ENCODE measurements at regions not wholly inside any gene's neighbourhood (a gene's known extent, or its start where the extent isn't known, plus 50 kb on each side); places are given as distances from the start of the nearest gene placed in this dataset.
"Not testable (repeated sequence)": the region's sequence is repeated elsewhere in the genome, so short reads cannot be mapped to it uniquely, and the experiment has no call there.

DNA sequence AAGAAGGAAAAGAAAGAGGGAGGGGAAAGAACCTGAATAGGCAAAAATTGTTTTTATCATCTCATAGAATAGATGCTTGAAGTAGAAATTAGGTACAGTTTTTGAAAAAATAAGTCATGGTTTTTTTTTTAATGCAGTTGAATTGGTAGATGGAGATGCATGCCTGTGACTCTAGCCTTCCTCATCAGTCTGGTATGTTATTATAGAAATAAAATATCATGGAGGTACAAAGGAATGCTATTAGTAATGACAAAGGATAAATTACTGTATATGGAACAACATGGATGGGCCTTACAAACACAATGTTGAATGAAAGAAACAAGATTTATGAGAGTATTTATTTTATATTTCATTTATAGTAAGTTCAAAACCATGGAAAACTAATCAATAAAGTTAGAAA is 162.4 kb upstream of the GALNT15 start:
- Histone ChIP-seq H3K36me3 (no peaks in the 10 kb centered on the region), H3K27ac (no peak overlapping the region), H3K4me1 (no peaks in the 10 kb centered on the region), H4K20me1 (no peaks in the 10 kb centered on the region), H3K4me2 (no peak overlapping the region), H3K9ac (no peak overlapping the region), H3K27me3 (no peaks in the 10 kb centered on the region), H3K4me3 (no peak overlapping the region), H3K9me3 (peaks cover 12% of the 10 kb centered on the region)
- no peak for TF ChIP-seq Cebpa-rat (IDR thresholded peaks at IDR 0.05)

GRCh38 chr3:16013568-16013967 is 160.9 kb upstream of the GALNT15 start:
- 0 out of 2 replicates have a peak, but pooled peaks cover 3% of the 10 kb centered on the region for H3K9me3 ChIP-seq
- no peaks in the 10 kb centered on the region for H4K20me1 ChIP-seq
- no peak overlapping the region for H3K27ac ChIP-seq
- TF ChIP-seq Cebpa-rat (IDR thresholded peaks at IDR 0.05): no peak
- no peaks in the 10 kb centered on the region for H3K27me3 ChIP-seq
- H3K36me3 ChIP-seq: no peaks in the 10 kb centered on the region
- H3K4me1 ChIP-seq: no peaks in the 10 kb centered on the region
- no peak overlapping the region for H3K4me3 ChIP-seq
- no peak overlapping the region for H3K9ac ChIP-seq
- no peak overlapping the region for H3K4me2 ChIP-seq

DNA sequence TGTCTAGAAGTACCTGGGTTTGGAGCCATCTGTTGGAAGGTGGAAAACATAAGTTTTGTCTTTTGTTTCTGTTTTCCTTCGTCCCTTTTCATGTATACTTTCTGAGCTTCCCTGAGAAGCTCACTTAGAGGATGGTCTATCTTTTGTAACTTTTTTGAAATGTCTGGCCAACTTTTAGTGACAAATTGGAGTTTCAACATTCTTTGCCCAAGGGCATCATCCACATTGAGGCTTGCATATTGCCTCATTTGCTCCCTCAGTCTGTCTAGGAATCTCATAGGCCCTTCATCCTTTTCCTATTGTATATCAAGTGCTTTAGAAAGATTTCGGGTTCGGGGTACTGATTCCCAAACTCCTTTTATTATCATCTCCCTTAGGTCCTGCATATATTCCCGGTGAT is 152.7 kb upstream of the GALNT15 start:
- not testable (repeated sequence) for H3K27me3 ChIP-seq, H3K9ac ChIP-seq, H3K4me1 ChIP-seq, H3K36me3 ChIP-seq, H3K27ac ChIP-seq, H3K9me3 ChIP-seq, H3K4me3 ChIP-seq, H4K20me1 ChIP-seq, H3K4me2 ChIP-seq

DNA sequence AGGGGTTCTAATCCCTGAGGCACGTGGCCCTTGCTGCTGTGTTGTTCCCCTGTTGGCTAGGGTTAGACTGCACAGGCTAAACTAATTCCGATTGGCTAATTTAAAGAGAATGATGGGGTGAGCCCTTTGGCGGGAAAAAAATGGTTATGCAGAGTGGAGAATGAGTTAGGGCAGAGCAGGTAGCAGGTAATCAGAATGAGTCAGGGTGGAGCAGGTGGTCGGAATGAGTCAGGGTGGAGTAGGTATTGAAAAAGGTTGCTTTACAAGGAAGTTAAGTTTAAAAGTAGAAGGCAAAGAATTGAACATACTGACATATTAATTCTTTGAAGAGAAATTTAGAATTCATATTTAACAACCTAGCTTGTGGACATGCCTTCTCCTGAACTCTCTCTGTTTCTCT is 150.6 kb upstream of the GALNT15 start:
- H3K9ac ChIP-seq, H3K27ac ChIP-seq, H4K20me1 ChIP-seq, H3K4me3 ChIP-seq, H3K4me2 ChIP-seq, H3K4me1 ChIP-seq, H3K36me3 ChIP-seq, H3K27me3 ChIP-seq, H3K9me3 ChIP-seq: not testable (repeated sequence)

GRCh38 chr3:16024548-16024947 is 149.9 kb upstream of the GALNT15 start:
- no peaks in the 10 kb centered on the region for H3K36me3 ChIP-seq
- no peaks in the 10 kb centered on the region for H4K20me1 ChIP-seq
- H3K9me3 ChIP-seq: peaks cover 10% of the 10 kb centered on the region
- no peak overlapping the region for H3K9ac ChIP-seq
- no peak overlapping the region for H3K27ac ChIP-seq
- H3K4me3 ChIP-seq: no peak overlapping the region
- TF ChIP-seq Cebpa-rat (IDR thresholded peaks at IDR 0.05): no peak
- no peaks in the 10 kb centered on the region for H3K4me1 ChIP-seq
- no peak overlapping the region for H3K4me2 ChIP-seq
- H3K27me3 ChIP-seq: no peaks in the 10 kb centered on the region

DNA sequence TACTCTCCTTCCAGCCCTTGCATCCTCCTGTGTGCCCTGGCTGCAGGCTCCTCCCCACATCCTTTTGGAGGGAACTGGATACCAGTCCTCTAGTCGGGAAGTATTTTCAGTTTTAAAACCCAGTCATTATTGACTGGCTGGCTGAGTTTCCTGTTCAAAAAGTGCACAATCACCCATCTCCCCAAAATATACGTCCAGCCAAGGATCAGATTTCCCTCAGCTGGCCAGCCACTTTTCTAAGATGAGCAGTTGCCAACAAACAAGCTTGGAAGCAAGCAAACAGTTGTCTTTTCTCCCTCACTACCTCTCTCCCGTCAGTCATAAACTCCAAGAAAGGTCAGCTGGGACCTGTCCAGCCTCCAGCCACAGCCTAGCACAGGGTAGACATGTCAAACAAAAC is 147.7 kb upstream of the GALNT15 start:
- Histone ChIP-seq H3K27ac (no peak overlapping the region), H3K36me3 (no peaks in the 10 kb centered on the region), H3K4me2 (no peak overlapping the region), H3K4me3 (no peak overlapping the region), H3K4me1 (no peaks in the 10 kb centered on the region), H3K27me3 (no peaks in the 10 kb centered on the region), H4K20me1 (no peaks in the 10 kb centered on the region), H3K9ac (no peak overlapping the region), H3K9me3 (peaks cover 10% of the 10 kb centered on the region)
- no peak for TF ChIP-seq Cebpa-rat (IDR thresholded peaks at IDR 0.05)

GRCh38 chr3:16028604-16029003 is 145.9 kb upstream of the GALNT15 start:
- Histone ChIP-seq H3K36me3 (no peaks in the 10 kb centered on the region), H4K20me1 (no peaks in the 10 kb centered on the region), H3K4me1 (no peaks in the 10 kb centered on the region), H3K4me3 (no peak overlapping the region), H3K9me3 (peaks cover 5% of the 10 kb centered on the region), H3K4me2 (no peak overlapping the region), H3K27me3 (no peaks in the 10 kb centered on the region), H3K9ac (no peak overlapping the region), H3K27ac (no peak overlapping the region)
- no peak for TF ChIP-seq Cebpa-rat (IDR thresholded peaks at IDR 0.05)

DNA sequence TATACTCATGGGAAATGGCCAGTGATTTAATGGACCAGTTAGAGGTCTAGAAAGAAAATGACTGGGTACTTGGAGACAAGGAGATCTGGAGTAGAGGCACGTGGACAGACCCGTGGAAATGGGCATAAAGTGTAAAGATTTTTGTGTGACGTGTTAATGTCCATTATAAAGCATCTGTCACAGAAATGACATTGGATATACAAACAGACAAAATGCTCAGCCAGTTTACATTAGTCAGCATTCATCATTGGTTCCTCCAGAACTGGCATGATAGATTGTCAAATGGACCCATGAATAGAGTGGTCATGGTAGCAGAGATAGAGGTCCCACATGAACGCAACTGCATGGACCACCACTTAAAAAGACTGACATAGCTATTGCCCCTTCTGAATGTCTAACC is 144.1 kb upstream of the GALNT15 start:
- Histone ChIP-seq H3K27ac (no peak overlapping the region), H3K4me1 (no peaks in the 10 kb centered on the region), H3K9me3 (no peaks in the 10 kb centered on the region), H3K4me2 (no peak overlapping the region), H3K4me3 (no peak overlapping the region), H3K9ac (no peak overlapping the region), H3K27me3 (no peaks in the 10 kb centered on the region), H4K20me1 (no peaks in the 10 kb centered on the region), H3K36me3 (no peaks in the 10 kb centered on the region)
- TF ChIP-seq Cebpa-rat (IDR thresholded peaks at IDR 0.05): no peak

DNA sequence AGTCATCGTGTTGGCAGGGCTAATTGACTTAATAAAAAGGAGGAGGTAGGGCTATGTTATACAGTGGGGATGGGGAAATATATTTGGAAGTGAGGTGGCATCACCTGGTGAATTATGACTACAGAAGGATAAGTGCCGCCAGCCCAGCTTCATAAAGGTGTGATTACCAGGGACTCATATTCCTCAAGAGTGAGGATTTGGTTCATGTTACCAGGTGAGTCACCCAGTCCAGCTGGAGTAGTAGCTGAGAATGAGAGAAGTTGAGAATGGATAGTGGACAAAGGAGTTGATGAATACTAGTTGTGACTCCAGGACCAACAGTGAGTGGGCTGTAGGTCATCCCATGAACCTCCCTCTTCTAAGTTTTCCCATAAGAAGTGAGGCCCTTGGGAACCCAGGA is 143.0 kb upstream of the GALNT15 start:
- Histone ChIP-seq H3K4me1 (no peaks in the 10 kb centered on the region), H3K4me3 (no peak overlapping the region), H3K27me3 (no peaks in the 10 kb centered on the region), H3K9me3 (no peaks in the 10 kb centered on the region), H3K9ac (no peak overlapping the region), H4K20me1 (no peaks in the 10 kb centered on the region), H3K36me3 (no peaks in the 10 kb centered on the region), H3K27ac (no peak overlapping the region), H3K4me2 (no peak overlapping the region)
- TF ChIP-seq Cebpa-rat (IDR thresholded peaks at IDR 0.05): no peak

DNA sequence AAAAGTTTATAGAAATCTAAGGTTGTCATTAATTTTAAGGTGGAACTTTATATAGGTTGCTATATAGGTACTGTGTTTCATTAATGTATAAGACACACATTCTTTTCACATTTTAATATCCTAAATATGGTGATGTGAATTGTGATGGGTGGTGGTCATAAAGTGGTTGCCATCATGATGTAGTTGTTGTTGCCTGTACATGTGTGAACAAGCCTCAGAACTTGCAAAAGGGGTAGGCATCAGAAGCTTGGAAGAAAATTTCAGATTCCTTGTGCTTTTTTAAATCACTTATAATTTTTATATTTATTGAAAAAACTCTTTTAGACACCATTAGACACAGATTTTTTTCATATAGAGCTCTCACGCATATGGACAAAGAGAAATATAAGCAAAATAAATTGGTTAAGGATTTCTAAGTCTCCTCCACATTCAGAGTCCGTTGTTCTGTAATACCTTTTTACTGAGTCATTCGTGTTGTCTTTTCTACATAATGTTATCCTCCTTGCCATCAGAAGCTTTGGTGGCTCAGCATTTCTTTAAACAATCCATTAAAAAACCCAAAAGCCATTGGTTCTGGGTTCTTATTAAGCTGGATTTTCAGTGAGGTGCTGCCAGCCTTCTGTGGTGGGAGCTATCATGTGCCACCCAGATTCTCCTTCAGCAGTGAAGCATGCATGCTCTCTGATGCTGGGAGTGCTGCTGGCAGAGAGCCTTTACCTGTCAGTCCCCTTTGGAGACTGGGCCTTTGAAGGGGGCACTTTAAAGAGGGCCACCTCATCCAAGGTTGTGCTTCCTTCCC is 140.4 kb upstream of the GALNT15 start:
- no peaks in the 10 kb centered on the region for H3K27me3 ChIP-seq
- H3K36me3 ChIP-seq: no peaks in the 10 kb centered on the region
- H3K27ac ChIP-seq: no peak overlapping the region
- H4K20me1 ChIP-seq: no peaks in the 10 kb centered on the region
- no peak overlapping the region for H3K4me2 ChIP-seq
- peaks cover 2% of the 10 kb centered on the region; the same call in 1 of the 2 replicates for H3K9me3 ChIP-seq
- no peak overlapping the region for H3K9ac ChIP-seq
- no peak for TF ChIP-seq Cebpa-rat (IDR thresholded peaks at IDR 0.05)
- H3K4me3 ChIP-seq: no peak overlapping the region
- no peaks in the 10 kb centered on the region for H3K4me1 ChIP-seq

- H3K27ac ChIP-seq: no peak overlapping the region
- H3K27me3 ChIP-seq: no peaks in the 10 kb centered on the region
- H3K4me3 ChIP-seq: no peak overlapping the region
- H3K36me3 ChIP-seq: no peaks in the 10 kb centered on the region
- H3K4me2 ChIP-seq: no peak overlapping the region
- H3K9ac ChIP-seq: no peak overlapping the region
- H3K4me1 ChIP-seq: no peaks in the 10 kb centered on the region
- H4K20me1 ChIP-seq: no peaks in the 10 kb centered on the region
- H3K9me3 ChIP-seq: peaks cover 3% of the 10 kb centered on the region; the same call in 1 of the 2 replicates
- TF ChIP-seq Cebpa-rat (IDR thresholded peaks at IDR 0.05): no peak
These were observed 133.5 kb upstream of the GALNT15 start for GRCh38 chr3:16040991-16041390.

Data from BLaER1 (cell line).